ENCODE measurements at regions not wholly inside any gene's neighbourhood (a gene's known extent, or its start where the extent isn't known, plus 50 kb on each side); places are given as distances from the start of the nearest gene placed in this dataset.

DNA sequence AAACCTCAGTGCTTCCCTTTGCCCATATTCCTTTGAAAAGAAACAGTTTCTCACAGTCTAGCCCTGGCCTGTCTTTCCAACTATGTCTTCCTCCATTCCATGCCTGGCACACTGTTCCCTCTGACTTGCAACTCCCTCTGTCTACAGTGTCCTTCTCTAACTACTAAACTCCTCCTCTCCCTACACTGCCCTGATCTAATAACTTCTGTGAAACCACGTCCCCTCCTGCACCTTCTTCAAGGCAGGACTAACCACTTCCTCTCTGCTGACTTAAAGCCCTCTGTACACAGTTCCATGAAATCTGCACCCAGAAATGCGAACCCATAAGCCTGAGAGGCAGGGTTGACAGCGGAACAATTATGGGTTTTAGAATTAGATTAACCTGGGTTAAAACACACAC is 62.2 kb upstream of the ATP1B1 start:
- H3K36me3 ChIP-seq (ENCODE audit: control insufficient read depth, insufficient read depth, low read length), result no peaks in the 10 kb centered on the region
- H3K27me3 ChIP-seq (ENCODE audit: control insufficient read depth, insufficient read depth, low read length), result no peaks in the 10 kb centered on the region
- DNase-seq (ENCODE audit: low read depth), result no peak
- H3K4me3 ChIP-seq (ENCODE audit: low read depth, low read length), result no peak overlapping the region
- TF ChIP-seq, protein P1, sequence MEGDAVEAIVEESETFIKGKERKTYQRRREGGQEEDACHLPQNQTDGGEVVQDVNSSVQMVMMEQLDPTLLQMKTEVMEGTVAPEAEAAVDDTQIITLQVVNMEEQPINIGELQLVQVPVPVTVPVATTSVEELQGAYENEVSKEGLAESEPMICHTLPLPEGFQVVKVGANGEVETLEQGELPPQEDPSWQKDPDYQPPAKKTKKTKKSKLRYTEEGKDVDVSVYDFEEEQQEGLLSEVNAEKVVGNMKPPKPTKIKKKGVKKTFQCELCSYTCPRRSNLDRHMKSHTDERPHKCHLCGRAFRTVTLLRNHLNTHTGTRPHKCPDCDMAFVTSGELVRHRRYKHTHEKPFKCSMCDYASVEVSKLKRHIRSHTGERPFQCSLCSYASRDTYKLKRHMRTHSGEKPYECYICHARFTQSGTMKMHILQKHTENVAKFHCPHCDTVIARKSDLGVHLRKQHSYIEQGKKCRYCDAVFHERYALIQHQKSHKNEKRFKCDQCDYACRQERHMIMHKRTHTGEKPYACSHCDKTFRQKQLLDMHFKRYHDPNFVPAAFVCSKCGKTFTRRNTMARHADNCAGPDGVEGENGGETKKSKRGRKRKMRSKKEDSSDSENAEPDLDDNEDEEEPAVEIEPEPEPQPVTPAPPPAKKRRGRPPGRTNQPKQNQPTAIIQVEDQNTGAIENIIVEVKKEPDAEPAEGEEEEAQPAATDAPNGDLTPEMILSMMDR (IDR thresholded peaks at IDR 0.05; ENCODE audit: insufficient read depth, low read length, poor library complexity, severe bottlenecking), result no peak

GRCh38 chr1:169044971-169045370 is 61.5 kb upstream of the ATP1B1 start:
- TF ChIP-seq, protein P1 (IDR thresholded peaks at IDR 0.05; ENCODE audit: insufficient read depth, low read length, poor library complexity, severe bottlenecking), result no peak
- no peaks in the 10 kb centered on the region for H3K36me3 ChIP-seq (ENCODE audit: control insufficient read depth, insufficient read depth, low read length)
- no peak overlapping the region for H3K4me3 ChIP-seq (ENCODE audit: low read depth, low read length)
- no peaks in the 10 kb centered on the region for H3K27me3 ChIP-seq (ENCODE audit: control insufficient read depth, insufficient read depth, low read length)
- no peak for DNase-seq (ENCODE audit: low read depth)

- H3K27me3 ChIP-seq (ENCODE audit: control insufficient read depth, insufficient read depth, low read length), result no peaks in the 10 kb centered on the region
- no peak overlapping the region for H3K4me3 ChIP-seq (ENCODE audit: low read depth, low read length)
- no peak for DNase-seq (ENCODE audit: low read depth)
- TF ChIP-seq, protein P1 (IDR thresholded peaks at IDR 0.05; ENCODE audit: insufficient read depth, low read length, poor library complexity, severe bottlenecking), result no peak
- H3K36me3 ChIP-seq (ENCODE audit: control insufficient read depth, insufficient read depth, low read length), result no peaks in the 10 kb centered on the region
Observed at GRCh38 chr1:169046671-169047070, 59.8 kb upstream of the ATP1B1 start.

DNA sequence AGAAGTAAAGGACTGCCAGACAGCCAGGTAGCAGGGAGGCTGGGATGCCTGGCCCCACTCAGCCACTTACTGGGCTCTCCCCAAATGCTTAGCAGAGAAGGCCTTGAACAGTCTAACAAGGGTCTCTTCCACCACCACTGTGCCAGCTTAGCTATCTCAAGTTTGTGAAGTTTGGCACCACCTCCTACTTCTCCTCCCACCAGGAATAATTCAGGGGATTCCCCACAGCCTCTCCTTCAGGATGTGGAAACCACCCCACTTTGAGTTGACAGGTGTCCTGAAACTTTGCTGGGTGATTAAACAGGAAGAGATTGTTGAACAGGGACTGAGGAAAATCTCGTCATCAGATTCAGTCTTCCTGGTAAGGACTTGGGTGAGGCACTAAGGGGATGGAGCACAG is 59.4 kb upstream of the ATP1B1 start:
- TF ChIP-seq, protein P1 (IDR thresholded peaks at IDR 0.05; ENCODE audit: insufficient read depth, low read length, poor library complexity, severe bottlenecking), result no peak
- no peak overlapping the region for H3K4me3 ChIP-seq (ENCODE audit: low read depth, low read length)
- H3K36me3 ChIP-seq (ENCODE audit: control insufficient read depth, insufficient read depth, low read length), result no peaks in the 10 kb centered on the region
- DNase-seq (ENCODE audit: low read depth), result no peak
- H3K27me3 ChIP-seq (ENCODE audit: control insufficient read depth, insufficient read depth, low read length), result no peaks in the 10 kb centered on the region

DNA sequence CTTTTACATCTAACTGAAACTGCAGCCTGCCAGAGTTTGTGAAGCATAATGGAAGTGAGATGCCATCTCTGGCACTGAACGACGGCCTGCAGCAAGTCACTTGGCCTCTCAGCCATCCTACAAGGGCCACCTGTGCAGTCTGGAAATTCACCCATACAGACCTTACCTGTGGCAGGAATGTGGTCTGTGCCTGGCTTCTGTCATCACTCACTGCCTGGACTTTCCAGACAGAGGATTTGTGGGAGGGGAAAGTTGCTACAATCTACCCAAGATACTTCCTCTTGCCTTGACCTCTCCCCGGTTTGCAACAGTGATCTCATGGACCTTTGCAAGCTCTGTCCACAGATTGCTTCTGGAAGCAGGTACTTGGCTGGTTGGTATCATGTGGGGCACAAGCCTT is 58.4 kb upstream of the ATP1B1 start:
- no peak for DNase-seq (ENCODE audit: low read depth)
- TF ChIP-seq, protein P1 (IDR thresholded peaks at IDR 0.05; ENCODE audit: insufficient read depth, low read length, poor library complexity, severe bottlenecking), result no peak
- no peak overlapping the region for H3K4me3 ChIP-seq (ENCODE audit: low read depth, low read length)
- no peaks in the 10 kb centered on the region for H3K36me3 ChIP-seq (ENCODE audit: control insufficient read depth, insufficient read depth, low read length)
- no peaks in the 10 kb centered on the region for H3K27me3 ChIP-seq (ENCODE audit: control insufficient read depth, insufficient read depth, low read length)

DNA sequence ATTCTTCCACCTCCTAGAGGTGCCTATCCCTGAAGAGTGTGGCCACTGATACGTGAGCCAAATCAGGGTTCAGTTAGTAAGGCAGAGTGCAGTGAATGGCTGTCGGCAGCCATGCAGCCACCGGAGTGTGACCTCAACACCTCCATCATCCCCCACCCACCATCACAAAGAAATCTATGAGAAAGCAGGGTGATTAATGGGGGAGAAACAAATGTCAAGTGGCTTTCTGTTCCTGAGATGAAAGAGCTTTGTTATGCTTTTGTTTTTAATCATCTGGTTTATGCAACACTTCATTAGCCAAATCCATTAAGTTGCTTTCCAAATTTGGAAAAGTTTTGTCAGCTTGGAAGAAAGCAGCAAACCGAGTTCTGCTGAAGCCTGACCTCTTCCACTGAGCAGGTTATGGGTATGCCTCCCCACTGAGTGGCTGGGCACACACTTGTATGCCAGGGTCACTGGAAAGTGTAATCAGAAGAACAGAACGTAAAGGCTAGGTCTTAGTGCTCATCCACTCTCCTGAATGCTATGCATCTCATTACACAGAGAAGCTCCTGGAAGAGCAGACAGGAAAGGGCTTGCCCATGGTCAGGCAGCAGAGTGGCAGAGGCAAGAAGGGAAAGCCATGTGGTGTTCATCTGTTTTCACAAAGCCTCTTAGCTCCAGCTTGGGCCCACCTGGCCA is 57.1 kb upstream of the ATP1B1 start:
- DNase-seq (ENCODE audit: low read depth), result no peak
- no peaks in the 10 kb centered on the region for H3K36me3 ChIP-seq (ENCODE audit: control insufficient read depth, insufficient read depth, low read length)
- TF ChIP-seq, protein P1 (IDR thresholded peaks at IDR 0.05; ENCODE audit: insufficient read depth, low read length, poor library complexity, severe bottlenecking), result no peak
- H3K27me3 ChIP-seq (ENCODE audit: control insufficient read depth, insufficient read depth, low read length), result no peaks in the 10 kb centered on the region
- H3K4me3 ChIP-seq (ENCODE audit: low read depth, low read length), result no peak overlapping the region
